ENCODE measurements at regions not wholly inside any gene's neighbourhood (a gene's known extent, or its start where the extent isn't known, plus 50 kb on each side); places are given as distances from the start of the nearest gene placed in this dataset.

DNA sequence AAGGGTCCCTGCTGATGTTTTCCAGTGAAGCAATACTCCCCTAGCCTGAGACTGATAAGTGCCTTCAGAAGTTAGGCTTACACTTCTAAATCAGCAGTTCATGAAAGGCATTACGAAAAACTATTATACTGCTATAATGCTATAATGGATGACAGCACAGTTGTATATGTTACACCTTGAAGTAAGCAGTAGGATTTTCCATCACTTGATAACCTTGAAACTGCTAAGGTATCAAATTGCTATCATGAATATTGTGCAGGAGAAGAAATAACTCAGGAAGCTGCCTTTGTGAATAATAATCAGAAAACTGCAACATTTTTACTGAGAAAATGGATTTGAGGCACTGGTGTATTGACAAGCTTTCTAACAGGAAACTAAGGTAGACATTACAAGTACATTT, 142.3 kb downstream of the HNMT start:
- no peak for DNase-seq

DNA sequence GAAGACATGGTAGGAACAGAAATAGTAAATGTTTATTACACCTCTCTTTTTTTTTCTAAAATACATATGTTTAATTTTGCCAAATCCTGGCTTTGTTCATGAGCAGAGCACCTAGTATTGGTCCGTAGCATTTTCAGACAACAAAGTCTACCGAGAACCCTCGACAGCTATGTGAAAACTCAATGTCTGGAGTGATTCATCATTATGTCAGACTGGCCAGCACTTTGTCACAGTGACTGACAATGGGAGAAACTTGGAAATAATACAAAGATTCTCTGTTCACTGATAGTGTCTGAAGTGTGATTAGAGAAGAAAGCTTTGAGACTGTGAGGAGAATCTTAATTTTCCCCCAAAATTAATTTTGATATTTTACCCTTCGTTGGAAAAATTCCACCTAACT, 143.0 kb downstream of the HNMT start:
- DNase-seq, result no peak

DNA sequence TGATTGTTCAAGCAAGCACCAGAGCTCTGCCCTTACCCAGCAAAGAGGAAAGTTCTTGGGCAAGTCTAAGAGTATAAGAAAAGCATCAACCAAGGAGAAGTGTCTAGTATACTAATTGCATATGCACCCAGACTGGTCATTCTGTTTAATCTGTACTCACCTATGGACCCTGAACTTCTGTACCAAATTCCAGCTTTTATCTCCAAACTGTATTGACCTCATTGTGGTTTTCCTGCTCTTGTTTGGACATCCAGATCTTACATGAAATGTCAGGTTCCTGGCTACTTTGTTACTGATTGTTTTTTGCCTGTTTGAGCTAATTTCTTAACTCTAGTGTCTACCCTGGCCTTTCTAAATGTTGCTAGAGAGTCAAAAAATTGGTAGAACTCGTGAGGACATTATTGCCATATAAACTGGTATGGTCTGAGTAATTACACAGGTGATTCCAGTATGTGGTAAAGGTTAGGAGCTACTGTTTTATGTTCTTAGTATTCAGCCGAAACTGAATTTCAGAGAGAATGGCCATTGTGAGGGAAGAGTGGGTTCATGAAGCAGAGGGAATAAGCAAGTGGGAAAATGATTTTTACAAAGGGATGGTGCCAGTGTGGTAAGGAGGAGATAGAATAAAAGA, 146.3 kb downstream of the HNMT start:
- no peak for DNase-seq

DNA sequence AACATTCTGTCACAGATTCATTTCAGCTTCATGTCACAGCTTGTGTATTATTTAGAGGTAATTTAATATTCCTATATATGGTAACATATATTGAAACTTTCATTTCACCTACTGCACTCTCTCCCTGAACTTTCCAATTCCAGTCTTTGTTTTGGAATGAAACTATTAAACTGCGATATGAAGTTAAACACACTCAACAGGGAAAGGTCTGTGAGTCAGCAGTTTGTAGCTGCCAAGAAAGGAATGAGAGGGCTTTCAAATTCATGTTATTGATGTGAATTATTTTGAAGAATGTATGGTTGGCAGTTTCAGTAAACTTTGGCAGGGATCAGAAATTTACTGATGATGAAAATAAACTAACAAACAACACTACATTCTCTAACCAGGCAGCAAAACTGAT, 148.3 kb downstream of the HNMT start:
- no peak for DNase-seq

DNA sequence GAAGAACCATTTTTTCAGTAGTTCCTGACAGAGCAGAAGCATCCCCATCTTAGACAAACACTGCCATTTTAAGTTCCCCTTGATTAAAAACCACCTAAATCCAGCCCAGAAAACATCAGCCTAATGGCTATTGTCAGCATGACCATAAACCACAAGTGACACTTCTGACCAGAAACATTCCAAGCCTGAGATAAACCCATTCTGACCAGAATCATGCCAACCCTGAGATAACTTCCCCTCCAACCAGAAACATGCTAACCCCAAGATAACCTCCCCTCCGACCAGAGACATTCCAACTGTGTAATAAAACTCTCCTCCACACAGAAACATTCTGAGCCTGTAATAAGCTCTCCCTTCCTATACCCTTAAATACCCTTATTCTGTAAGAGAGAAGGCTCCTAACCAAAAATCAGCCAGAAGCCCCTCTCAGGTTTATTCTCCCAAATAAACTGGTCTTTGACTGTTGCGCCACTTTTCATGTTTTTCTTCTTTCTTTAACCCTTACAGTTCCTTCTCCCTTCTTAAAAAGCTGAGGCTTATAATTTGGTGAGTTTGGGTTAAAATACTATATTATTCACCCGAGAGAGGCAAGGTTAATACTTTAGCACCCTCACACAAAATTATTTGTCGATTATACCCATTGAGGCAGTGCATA, 149.7 kb downstream of the HNMT start:
- DNase-seq, result peak; percentile 39

DNA sequence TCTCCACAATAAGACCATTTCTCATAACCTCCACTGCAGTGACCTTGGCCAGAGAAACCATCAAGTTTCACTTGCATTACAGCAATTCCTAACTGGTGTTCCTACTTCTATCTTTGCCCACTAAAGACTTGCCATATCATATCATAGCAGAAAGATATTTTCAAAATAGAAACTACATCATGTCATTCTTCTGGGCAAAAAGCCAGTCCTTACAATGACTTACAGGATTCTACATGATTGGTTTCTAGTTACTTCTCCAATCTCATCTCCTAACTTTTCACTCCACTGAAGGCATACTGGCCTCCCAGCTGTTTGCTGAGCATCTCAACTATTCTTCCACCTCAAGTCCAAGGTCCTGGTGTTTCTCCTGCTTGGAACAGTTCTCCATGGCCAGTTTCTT, 151.4 kb downstream of the HNMT start:
- peak; percentile 78 for DNase-seq

DNA sequence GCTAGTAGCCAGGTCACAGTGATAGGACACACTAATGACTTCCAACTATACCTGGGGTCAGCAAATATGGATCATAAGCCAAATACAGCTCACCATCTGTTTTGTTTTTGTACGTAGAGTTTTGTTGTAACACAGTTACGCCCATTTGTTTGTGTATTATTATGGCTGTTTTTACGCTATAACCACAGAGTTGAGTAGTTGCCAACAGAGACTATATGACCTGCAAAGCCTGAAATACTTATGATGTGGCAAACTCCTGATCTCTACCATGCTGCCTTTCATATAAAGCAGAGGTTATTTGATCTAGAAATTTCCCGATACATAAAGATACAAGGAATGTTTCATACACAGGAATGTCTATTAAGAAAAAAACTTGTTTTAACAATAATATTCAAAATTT, 152.2 kb downstream of the HNMT start:
- DNase-seq, result no peak

DNA sequence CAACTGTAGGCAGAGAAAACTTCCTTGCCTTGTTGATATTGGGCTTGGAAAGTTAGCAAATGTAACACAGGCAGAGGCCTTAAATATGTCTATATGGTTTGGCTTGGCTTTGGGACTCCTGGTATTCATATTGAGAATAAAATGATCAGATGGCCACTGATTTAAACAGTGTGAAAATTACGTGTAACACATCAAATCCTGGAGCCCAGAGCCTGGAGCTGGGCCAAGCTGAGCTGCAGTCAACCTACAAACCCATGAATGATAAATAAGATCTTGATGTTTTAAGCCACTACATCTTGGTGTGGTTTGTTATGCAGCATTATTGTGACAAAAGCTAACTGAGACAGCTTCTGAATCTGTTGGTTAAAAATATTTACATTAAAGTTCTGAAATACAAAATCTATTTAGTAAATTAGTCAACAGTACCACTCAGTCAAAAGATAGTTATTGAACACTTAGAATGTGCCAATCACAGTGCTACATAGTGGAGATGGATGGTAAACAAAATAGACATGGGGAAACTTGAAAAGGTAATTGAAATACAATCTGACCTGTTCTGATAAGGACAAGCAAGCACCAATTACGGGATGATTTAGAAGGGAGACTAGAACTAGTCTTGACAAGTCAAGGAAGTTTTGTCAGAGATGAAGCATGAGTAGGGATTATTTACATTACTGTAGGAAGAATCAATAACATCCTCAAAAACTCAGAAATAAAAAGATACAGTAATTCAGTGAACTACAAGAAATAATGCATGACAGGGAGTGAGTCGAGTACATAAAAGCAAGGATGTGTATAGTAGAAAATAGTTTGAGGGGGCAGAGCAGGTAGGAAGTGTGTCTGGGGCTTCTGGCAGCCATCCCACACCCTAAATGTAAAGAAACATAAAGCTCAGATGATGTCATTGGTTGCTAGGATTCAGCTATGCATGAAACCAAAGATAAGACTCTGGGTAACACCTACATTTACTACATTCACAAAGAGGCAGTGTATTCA, 157.7 kb downstream of the HNMT start:
- no peak for DNase-seq

DNA sequence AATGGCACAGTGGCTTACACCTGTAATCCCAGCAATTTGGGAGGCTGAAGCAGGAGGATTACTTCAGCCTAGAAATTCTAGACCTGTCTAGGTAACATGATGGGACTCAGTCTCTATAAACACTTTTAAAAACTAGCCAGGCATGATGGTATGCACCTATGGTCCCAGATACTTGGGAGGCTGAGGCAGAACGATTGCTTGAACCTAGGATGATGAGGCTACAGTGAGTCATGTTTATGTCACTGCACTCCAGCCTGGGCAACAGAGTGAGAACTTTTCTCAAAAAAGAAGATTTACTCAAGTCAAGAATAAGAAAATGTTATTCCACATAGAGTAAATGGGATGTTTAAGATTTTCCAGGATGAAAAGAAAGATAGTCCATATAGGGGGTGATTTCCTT, 158.6 kb downstream of the HNMT start:
- no peak for DNase-seq

DNA sequence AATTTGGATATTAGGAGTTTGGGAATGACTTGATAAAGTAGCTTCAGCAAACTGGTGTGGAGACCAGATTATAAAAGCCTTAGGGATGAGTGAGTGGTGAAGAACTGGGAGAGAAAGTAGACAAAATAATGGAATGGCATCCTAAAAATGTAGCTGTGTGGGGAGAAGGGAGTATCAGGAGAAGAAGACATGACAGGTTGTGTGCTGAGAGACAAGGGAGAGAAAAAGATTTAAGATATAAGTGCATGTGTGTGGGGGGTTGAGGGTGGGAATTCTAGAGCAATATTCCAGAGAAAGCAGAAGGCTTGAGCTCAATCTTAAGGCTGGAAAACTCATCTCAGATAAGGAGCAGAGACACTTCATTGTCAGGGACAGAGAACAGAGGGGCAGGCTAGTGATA, 159.5 kb downstream of the HNMT start:
- DNase-seq, result no peak

DNA sequence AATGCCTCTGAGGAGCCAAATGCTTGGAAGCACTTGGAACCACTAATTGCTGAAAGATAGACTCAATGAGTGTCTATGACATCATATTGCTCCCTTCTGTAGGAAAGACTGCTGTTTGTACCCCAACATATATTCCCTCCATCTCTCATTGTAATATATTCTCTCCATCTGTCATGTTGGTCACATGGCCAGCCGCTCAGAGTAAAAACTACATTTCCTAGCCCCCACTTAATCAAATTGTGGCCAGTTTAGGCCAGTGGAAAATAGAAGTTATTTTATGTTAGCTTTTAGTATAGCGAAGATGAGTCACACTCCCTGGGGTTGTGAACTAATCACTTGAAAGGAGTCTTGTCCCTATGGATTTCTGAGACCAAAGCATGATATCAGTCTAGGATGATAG, 160.2 kb downstream of the HNMT start:
- DNase-seq, result no peak

DNA sequence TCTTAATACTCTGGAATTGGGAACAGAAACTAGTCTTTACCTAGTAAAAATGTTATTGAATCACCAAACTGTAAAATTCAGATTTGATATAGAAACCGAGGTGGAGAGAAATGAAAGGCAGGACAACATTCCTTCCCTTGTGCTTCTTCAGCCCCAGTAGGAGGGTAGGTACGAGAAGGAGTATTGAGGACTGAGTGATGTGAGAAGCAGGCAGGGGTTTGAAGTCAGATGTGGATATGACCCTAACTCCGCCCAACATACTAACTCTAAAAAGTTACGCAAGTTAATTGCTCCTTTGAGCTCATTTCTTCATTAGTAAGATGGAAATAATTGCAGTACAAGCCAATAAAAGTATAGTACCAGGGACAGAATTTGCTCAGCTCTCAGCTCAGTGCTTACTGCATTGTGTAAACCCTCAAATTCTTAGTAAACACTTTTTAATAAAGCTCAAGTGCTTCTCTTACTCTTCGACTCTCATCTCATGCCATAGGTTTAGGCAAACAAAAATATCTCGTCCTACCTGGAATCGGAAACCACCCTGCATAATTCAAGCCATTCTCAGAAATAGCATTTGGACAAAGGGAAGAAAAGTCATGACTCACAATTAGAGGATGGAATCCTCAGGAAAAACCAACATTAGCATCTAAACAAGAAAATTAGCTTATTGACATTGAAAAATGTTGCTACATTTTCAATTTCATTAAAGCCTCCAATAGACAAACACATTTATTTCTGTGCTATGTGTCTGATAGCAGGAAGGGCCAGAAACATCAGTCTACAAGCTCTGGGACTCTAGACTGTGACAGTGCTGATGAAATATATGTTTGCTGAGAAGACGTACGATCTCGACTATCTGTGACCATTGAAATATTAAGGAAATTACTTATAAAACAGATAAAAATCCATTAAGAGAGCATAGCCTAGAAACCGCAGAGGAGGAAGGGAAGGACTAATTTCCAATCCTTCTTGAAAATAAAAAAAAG, 161.3 kb downstream of the HNMT start:
- no peak for DNase-seq

DNA sequence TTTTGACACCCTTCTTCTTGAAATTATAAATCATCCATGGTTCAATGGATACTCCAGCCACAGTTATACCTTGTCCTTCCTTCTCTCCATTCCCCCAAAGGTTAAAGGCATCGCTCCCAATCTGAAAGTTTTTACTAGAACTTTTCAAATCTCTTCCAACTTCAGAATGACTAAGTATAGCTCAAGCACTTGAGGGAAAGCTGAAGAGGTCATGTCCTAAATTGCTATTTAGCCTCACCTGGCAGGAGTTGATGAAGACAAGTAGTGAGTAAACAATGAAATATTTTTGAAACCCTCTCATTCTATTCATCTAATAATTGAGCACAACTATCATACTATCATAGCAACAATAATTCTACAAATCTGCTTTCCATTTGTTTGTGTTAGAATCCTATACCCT, 167.8 kb downstream of the HNMT start:
- DNase-seq, result no peak

DNA sequence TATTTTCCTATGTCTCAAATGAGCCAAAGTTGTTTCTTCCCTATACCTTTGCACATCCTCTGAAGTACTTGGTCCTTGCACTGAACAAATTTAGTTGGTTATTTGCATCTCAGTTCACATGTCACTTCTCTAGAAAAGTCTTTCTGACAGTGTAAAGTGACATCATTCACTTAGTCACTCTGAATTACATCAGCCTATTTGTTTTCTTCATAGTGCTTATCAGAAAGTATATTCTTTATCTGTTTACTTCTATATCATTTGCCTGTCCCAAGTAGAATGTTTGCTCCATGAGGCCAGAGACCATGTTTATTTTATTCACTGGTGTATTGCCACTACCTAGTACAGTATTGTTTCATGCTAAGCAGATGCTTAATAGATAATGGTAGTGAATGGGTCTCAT, 173.7 kb downstream of the HNMT start:
- DNase-seq, result no peak

DNA sequence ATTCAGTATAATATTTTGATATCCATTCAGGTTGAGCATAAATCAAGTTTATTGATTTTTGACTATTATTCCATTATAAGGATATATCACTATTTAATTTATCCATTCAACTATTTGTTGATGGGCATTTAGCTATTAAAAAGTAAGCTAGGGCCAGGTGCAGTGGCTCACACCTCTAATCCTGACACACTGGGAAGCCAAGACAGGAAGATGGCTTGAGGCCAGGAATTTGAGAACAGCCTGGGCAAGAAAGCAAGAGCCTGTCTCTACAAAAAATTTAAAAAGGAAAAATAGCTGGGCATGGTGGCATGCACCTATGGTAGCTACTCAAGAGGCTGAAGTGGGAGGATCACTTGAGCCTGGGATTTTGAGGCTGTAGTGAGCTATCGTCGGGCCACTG, 183.5 kb downstream of the HNMT start:
- DNase-seq, result no peak

DNA sequence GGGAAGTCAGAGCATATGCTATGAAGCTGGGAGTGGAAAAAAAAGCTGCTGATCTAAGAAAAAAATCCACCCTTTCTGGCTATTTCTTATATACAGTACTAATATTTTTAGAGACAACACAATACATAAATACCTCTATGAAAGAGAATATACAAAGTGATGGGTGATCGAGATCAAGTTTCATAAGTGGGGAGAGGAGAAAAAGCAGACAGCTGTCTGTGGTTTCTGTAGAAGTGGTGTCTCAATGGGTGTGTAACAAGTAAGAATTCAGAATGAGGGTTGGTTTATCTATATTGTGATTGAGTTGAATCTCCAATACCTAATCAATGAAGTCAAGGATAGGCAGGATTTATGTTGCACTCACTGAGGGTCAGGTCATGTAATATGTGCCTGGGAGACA, 191.0 kb downstream of the HNMT start:
- no peak for DNase-seq

DNA sequence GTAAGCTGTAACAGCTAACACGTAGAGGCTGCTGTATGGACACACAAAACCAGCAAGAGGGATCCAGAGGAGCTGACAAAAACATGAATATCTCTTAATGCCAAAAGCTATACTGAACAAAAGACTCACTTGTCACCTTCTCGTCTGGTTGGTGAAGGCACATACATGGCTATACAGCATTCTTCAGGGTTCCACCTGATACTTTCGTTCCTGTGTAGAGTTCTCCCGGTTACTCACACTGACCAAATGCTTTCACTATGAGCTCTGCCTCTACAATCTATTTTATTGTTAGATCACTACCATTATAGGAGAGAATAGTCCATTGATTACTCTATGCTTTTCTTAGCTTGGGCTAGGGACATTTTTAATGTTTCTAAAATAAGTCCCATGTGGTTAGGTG, 193.1 kb downstream of the HNMT start:
- DNase-seq, result no peak

DNA sequence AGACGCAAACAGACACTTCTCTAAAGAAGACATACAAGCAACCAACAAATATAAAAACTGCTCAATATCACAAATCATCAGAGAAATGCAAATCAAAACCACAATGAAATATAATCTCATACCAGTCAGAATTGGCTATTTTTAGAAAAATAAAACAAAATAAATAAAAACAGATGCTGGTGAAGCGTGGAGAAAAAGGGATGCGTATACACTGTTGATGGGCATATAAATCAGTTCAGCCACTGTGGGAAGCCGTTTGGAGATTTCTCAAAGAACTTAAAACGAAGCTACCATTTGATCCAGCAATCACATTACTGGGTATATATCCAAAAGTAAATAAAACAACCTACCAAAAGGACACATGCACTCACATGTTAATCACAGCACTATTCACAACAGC, 206.2 kb downstream of the HNMT start:
- no peak for DNase-seq

DNA sequence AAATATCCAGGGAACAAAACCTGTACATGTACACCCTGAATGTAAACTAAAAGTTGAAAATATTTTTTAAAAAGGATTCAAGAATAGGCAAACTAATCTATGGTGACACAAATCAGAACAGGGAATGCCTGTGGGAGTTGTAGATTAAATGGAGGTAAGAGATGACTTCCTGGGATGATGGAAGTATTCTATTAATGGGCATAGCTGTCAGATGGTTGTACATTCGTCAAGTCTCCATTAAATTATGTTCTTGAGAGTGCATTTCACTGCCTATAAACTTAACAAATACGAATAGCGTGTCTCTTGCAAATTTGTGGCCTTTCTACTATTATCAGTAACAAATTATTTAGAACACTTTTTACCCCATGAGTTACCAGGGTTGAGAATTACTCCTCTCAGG, 207.0 kb downstream of the HNMT start:
- DNase-seq, result no peak

DNA sequence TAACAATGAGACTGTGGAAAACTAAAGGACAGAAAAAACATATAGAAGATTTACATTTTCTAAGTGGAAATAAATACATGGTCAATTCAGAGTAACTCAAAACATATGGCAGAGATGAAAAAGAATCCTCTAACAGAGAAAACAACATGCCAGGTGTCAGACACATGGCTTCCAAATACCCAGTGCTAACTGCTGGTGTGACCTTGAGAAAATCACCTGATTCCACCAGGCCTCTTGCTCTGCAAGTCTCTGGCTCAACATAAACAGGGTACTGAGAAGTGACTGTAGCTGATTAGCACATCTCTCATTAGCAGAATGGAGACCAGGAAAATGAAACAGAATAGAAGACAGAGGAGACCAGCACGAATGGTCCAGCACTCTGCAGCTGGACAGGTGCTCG, 210.8 kb downstream of the HNMT start:
- DNase-seq, result no peak

DNA sequence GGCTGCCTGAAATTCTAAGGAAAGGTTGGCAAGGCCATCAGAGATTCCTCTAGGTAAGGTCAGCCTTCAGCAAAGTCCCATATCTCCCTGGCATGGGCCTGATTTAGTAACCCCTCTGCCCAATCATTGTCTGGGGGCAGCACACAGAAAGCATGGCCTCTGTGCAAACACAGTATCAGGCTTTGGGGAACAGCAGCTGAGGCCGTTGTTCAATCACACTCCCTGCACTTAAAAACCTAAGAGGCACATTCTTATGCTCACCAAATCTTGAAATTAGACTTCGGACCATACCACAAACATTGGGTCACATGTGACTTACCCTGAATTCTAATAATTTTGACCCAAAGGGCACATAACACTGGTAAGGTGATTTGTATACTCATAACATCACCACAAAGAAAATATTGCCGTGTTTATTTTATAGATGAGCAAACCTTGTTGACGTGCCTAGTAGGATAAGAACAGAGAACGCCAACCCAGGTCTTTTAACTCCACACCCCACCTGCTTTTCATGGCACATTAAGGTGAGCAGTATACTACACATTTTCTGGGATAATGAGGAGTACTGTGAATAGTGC, 212.7 kb downstream of the HNMT start:
- no peak for DNase-seq

DNA sequence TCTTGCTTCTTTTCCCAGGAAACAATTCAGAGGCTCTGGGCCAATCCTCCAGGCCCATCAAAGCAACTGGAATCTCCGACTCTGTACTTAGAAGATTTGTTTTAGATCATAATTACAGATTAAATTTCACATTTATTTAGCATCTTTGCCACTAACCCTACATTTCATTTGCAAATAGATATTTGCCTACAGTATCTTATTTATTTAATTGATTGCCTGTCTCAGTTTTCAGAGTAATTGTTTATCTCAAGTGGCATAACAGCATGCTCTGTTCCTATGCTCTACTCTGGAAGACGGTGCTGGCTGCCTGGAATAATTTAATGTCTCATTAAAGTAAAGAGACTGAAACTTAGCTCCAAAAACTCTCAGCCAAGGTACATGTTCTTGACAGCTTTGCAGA, 213.4 kb downstream of the HNMT start:
- DNase-seq, result no peak

Measured in hematopoietic multipotent progenitor cell treated with erythropoietin and hydrocortisone succinate and interleukin-3 and kit ligand, for 8 days (in vitro differentiated cells).